WTC11 (cell line): ENCODE measurements at regions not wholly inside any gene's neighbourhood (a gene's known extent, or its start where the extent isn't known, plus 50 kb on each side); places are given as distances from the start of the nearest gene placed in this dataset.

Experiments
- ATAC-seq: fragments of 200-7000 bp; cut with Tn5 transposase; 2 replicates; pipeline ENCODE4 v1.10.0; 2021; ENCODE audit warnings: mild to moderate bottlenecking, moderate library complexity
- CTCF ChIA-PET: fragments of 300-600 bp; sonication (Branson Sonifier 250); formaldehyde crosslinking; loops from one replicate; lab custom pipeline; 2021; ENCODE audit warnings: antibody characterized with exemption; lab: Charles Lee
- POLR2A ChIA-PET: fragments of 350-600 bp; sonication (Branson Sonifier 250); formaldehyde crosslinking; loops from one replicate; lab custom pipeline; 2021; ENCODE audit warnings: antibody characterized with exemption; lab: Charles Lee
- DNase-seq: peaks from one replicate; pipeline ENCODE4 v3.0.0; 2021; ENCODE audit warnings: low spot score
- H3K27ac Mint-ChIP-seq: 2 replicates; pipeline ENCODE4 v1.8.0; 2021; ENCODE audit warnings: mixed read lengths
- H3K27me3 Mint-ChIP-seq: 2 replicates; pipeline ENCODE4 v1.8.0; 2021; ENCODE audit warnings: low read depth, mild to moderate bottlenecking, moderate library complexity, mixed read lengths
- H3K36me3 Mint-ChIP-seq: 2 replicates; pipeline ENCODE4 v1.8.0; 2021; ENCODE audit warnings: mixed read lengths
- H3K4me1 Mint-ChIP-seq: 2 replicates; pipeline ENCODE4 v1.8.0; 2022; ENCODE audit warnings: mixed read lengths
- H3K4me3 Mint-ChIP-seq: 2 replicates; pipeline ENCODE4 v1.8.0; 2021; ENCODE audit warnings: mild to moderate bottlenecking, moderate library complexity, mixed read lengths
- H3K9me3 Mint-ChIP-seq: 2 replicates; pipeline ENCODE4 v1.8.0; 2021; ENCODE audit warnings: mixed read lengths
- CBFB ChIP-seq: sonication (generic); formaldehyde crosslinking; IDR thresholded peaks from 2 replicates; pipeline ENCODE4 v1.8.1; 2022; ENCODE audit warnings: mild to moderate bottlenecking, low read depth, missing genetic modification reagents
- EMX1 ChIP-seq: fragments of 250-450 bp; sonication (Bioruptor Pico); IDR thresholded peaks from 2 replicates; pipeline ENCODE4 v1.8.0; 2021; ENCODE audit warnings: mild to moderate bottlenecking
- ETV6 ChIP-seq: sonication (generic); formaldehyde crosslinking; IDR thresholded peaks from 2 replicates; pipeline ENCODE4 v1.8.1; 2022; ENCODE audit warnings: mild to moderate bottlenecking, missing genetic modification reagents
- NR1H2 ChIP-seq: sonication (generic); formaldehyde crosslinking; IDR thresholded peaks from 2 replicates; pipeline ENCODE4 v1.9.0; 2021; ENCODE audit warnings: mild to moderate bottlenecking, moderate library complexity, missing genetic modification reagents
- NR3C1 ChIP-seq: sonication (generic); formaldehyde crosslinking; conservative IDR thresholded peaks from 2 replicates; pipeline ENCODE4 v1.8.1; 2023; ENCODE audit warnings: low read depth, mild to moderate bottlenecking, missing genetic modification reagents
- PRRX2 ChIP-seq: fragments of 250-450 bp; sonication (Bioruptor Pico); IDR thresholded peaks from 2 replicates; pipeline ENCODE4 v1.8.0; 2021; ENCODE audit warnings: mild to moderate bottlenecking
- RELA ChIP-seq: sonication (generic); formaldehyde crosslinking; IDR thresholded peaks from 2 replicates; pipeline ENCODE4 v1.8.1; 2022; ENCODE audit warnings: missing genetic modification reagents, mild to moderate bottlenecking, borderline replicate concordance
- SMAD4 ChIP-seq: sonication (generic); formaldehyde crosslinking; IDR thresholded peaks from 2 replicates; pipeline ENCODE4 v1.8.0; 2022; ENCODE audit warnings: mild to moderate bottlenecking, missing genetic modification reagents
- ZBTB21 ChIP-seq: sonication (generic); formaldehyde crosslinking; IDR thresholded peaks from 2 replicates; pipeline ENCODE4 v1.8.1; 2023; ENCODE audit warnings: mild to moderate bottlenecking, missing genetic modification reagents, borderline replicate concordance
- ZNF138 ChIP-seq: sonication (generic); formaldehyde crosslinking; conservative IDR thresholded peaks from 2 replicates; pipeline ENCODE4 v1.8.1; 2022; ENCODE audit warnings: mild to moderate bottlenecking, moderate library complexity, missing genetic modification reagents
- ZNF263 ChIP-seq: sonication (generic); formaldehyde crosslinking; IDR thresholded peaks from 2 replicates; pipeline ENCODE4 v1.8.1; 2022; ENCODE audit warnings: low read depth, mild to moderate bottlenecking, moderate library complexity, missing genetic modification reagents
- TF ChIP-seq, protein P1 (sequence below): fragments of 200-600 bp; IDR thresholded peaks from 2 replicates; pipeline ENCODE4 v1.8.0; 2022; ENCODE audit warnings: antibody characterized with exemption
- TF ChIP-seq, protein P2 (sequence below): fragments of 250-450 bp; sonication (Bioruptor Pico); conservative IDR thresholded peaks from 2 replicates; pipeline ENCODE4 v1.9.0; 2021; ENCODE audit warnings: mild to moderate bottlenecking
- TF ChIP-seq, protein P3 (sequence below): fragments of 250-450 bp; sonication (Bioruptor Pico); IDR thresholded peaks from 2 replicates; pipeline ENCODE4 v1.9.0; 2021; ENCODE audit warnings: mild to moderate bottlenecking
- TF ChIP-seq, protein P4 (sequence below): fragments of 250-450 bp; sonication (Bioruptor Pico); IDR thresholded peaks from 2 replicates; pipeline ENCODE4 v1.9.0; 2021; ENCODE audit warnings: mild to moderate bottlenecking
- TF ChIP-seq, protein P5 (sequence below): sonication (generic); formaldehyde crosslinking; IDR thresholded peaks from 2 replicates; pipeline ENCODE4 v1.8.1; 2022; ENCODE audit warnings: low read depth, mild to moderate bottlenecking, moderate library complexity, missing genetic modification reagents, borderline replicate concordance
- TF ChIP-seq, protein P6 (sequence below): sonication (generic); formaldehyde crosslinking; IDR thresholded peaks from 2 replicates; pipeline ENCODE4 v1.8.0; 2023; ENCODE audit warnings: missing genetic modification reagents
- TF ChIP-seq, protein P7 (sequence below): sonication (generic); formaldehyde crosslinking; IDR thresholded peaks from 2 replicates; pipeline ENCODE4 v1.8.1; 2022; ENCODE audit warnings: mild to moderate bottlenecking, missing genetic modification reagents, moderate library complexity, borderline replicate concordance

DNA sequence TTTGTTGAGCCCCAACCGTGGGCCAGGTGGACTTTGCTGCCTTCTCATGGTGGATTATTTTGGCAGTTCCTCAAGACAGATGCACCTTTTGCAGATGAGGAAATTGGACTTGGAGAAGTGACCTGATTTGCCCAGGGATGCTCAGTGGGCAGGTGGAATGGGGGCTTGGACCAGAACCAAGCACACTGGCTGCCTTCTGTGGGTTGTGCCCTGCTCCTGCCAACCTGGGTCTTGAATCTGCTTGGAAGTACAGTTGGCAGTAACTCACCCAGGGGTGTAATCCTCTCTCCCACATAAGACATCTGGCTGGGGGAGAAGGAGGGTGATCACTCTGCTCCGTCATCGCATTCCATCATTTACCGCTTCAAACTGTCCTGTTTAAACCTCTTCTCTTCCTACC is 110.5 kb upstream of the GPR26 start:
- no peaks in the 10 kb centered on the region; the same call in 1 of the 2 replicates for H3K27me3 Mint-ChIP-seq
- no peaks in the 10 kb centered on the region for H3K36me3 Mint-ChIP-seq
- ATAC-seq (no peak), DNase-seq (no peak)
- no peak for TF ChIP-seq ZBTB21
- TF ChIP-seq, protein P1, sequence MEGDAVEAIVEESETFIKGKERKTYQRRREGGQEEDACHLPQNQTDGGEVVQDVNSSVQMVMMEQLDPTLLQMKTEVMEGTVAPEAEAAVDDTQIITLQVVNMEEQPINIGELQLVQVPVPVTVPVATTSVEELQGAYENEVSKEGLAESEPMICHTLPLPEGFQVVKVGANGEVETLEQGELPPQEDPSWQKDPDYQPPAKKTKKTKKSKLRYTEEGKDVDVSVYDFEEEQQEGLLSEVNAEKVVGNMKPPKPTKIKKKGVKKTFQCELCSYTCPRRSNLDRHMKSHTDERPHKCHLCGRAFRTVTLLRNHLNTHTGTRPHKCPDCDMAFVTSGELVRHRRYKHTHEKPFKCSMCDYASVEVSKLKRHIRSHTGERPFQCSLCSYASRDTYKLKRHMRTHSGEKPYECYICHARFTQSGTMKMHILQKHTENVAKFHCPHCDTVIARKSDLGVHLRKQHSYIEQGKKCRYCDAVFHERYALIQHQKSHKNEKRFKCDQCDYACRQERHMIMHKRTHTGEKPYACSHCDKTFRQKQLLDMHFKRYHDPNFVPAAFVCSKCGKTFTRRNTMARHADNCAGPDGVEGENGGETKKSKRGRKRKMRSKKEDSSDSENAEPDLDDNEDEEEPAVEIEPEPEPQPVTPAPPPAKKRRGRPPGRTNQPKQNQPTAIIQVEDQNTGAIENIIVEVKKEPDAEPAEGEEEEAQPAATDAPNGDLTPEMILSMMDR: no peak
- TF ChIP-seq CBFB: no peak
- TF ChIP-seq ZNF263 (CRISPR knock-in tag): no peak
- TF ChIP-seq, protein P2, sequence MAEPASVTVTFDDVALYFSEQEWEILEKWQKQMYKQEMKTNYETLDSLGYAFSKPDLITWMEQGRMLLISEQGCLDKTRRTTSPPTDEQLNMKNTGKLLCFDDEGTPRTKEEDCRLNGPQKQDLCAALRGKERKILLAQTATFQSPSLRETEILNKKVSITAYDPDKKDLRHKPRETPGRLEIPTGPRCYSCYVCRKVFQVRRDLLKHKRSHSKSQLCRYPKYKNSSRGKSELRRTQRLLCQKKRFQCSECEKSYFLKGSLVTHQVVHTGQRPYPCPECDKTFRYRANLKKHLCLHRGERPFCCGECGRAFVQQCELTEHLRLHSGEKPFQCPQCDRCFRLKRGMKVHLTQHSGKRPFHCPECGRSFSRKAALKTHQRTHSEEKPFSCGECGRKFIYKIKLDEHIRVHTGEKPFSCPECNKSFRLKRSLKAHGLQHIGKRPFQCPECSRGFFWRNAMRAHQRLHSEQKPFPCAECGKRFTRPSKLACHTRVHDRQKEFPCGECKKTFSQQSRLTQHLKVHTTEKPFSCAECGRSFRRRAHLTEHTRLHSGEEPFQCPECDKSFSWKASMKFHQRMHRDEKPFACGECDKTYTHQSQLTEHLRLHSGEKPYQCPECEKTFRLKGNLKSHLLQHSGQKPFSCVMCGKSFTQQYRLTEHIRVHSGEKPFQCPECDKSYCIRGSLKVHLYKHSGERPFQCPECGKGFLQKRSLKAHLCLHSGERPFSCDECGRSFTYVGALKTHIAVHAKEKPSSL: no peak
- TF ChIP-seq, protein P3, sequence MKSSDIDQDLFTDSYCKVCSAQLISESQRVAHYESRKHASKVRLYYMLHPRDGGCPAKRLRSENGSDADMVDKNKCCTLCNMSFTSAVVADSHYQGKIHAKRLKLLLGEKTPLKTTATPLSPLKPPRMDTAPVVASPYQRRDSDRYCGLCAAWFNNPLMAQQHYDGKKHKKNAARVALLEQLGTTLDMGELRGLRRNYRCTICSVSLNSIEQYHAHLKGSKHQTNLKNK (CRISPR knock-in tag): no peak
- TF ChIP-seq EMX1: no peak
- TF ChIP-seq, protein P4, sequence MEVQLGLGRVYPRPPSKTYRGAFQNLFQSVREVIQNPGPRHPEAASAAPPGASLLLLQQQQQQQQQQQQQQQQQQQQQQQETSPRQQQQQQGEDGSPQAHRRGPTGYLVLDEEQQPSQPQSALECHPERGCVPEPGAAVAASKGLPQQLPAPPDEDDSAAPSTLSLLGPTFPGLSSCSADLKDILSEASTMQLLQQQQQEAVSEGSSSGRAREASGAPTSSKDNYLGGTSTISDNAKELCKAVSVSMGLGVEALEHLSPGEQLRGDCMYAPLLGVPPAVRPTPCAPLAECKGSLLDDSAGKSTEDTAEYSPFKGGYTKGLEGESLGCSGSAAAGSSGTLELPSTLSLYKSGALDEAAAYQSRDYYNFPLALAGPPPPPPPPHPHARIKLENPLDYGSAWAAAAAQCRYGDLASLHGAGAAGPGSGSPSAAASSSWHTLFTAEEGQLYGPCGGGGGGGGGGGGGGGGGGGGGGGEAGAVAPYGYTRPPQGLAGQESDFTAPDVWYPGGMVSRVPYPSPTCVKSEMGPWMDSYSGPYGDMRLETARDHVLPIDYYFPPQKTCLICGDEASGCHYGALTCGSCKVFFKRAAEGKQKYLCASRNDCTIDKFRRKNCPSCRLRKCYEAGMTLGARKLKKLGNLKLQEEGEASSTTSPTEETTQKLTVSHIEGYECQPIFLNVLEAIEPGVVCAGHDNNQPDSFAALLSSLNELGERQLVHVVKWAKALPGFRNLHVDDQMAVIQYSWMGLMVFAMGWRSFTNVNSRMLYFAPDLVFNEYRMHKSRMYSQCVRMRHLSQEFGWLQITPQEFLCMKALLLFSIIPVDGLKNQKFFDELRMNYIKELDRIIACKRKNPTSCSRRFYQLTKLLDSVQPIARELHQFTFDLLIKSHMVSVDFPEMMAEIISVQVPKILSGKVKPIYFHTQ (CRISPR knock-in tag): no peak
- no peak for TF ChIP-seq SMAD4
- no peak for TF ChIP-seq RELA (CRISPR knock-in tag)
- no peak for TF ChIP-seq ZNF138 (CRISPR knock-in tag)
- TF ChIP-seq, protein P5, sequence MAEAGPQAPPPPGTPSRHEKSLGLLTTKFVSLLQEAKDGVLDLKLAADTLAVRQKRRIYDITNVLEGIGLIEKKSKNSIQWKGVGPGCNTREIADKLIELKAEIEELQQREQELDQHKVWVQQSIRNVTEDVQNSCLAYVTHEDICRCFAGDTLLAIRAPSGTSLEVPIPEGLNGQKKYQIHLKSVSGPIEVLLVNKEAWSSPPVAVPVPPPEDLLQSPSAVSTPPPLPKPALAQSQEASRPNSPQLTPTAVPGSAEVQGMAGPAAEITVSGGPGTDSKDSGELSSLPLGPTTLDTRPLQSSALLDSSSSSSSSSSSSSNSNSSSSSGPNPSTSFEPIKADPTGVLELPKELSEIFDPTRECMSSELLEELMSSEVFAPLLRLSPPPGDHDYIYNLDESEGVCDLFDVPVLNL (CRISPR knock-in tag): no peak
- no peak for TF ChIP-seq NR1H2 (CRISPR knock-in tag)
- TF ChIP-seq, protein P6, sequence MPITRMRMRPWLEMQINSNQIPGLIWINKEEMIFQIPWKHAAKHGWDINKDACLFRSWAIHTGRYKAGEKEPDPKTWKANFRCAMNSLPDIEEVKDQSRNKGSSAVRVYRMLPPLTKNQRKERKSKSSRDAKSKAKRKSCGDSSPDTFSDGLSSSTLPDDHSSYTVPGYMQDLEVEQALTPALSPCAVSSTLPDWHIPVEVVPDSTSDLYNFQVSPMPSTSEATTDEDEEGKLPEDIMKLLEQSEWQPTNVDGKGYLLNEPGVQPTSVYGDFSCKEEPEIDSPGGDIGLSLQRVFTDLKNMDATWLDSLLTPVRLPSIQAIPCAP: no peak
- no peak for TF ChIP-seq ETV6
- no peak for TF ChIP-seq PRRX2 (CRISPR knock-in tag)
- no peak for TF ChIP-seq NR3C1 (CRISPR knock-in tag)
- TF ChIP-seq, protein P7, sequence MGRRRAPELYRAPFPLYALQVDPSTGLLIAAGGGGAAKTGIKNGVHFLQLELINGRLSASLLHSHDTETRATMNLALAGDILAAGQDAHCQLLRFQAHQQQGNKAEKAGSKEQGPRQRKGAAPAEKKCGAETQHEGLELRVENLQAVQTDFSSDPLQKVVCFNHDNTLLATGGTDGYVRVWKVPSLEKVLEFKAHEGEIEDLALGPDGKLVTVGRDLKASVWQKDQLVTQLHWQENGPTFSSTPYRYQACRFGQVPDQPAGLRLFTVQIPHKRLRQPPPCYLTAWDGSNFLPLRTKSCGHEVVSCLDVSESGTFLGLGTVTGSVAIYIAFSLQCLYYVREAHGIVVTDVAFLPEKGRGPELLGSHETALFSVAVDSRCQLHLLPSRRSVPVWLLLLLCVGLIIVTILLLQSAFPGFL (CRISPR knock-in tag): no peak
- no peak overlapping the region for H3K4me3 Mint-ChIP-seq
- H3K9me3 Mint-ChIP-seq: no peaks in the 10 kb centered on the region
- ChIA-PET CTCF (no interaction called here), POLR2A (no interaction called here)
- H3K27ac Mint-ChIP-seq: no peak overlapping the region
- H3K4me1 Mint-ChIP-seq: peaks cover 12% of the 10 kb centered on the region
